ENCODE measurements at regions not wholly inside any gene's neighbourhood (a gene's known extent, or its start where the extent isn't known, plus 50 kb on each side); places are given as distances from the start of the nearest gene placed in this dataset.
"Not testable (repeated sequence)": the region's sequence is repeated elsewhere in the genome, so short reads cannot be mapped to it uniquely, and the experiment has no call there.

- H3K4me1 ChIP-seq, result peaks cover 2 to 12% of the 10 kb centered on the region in 2 donors
- no peaks in the 10 kb centered on the region for H3K9me3 ChIP-seq
- intact Hi-C loops (cut with DNase I), result no loop called here
- no peak overlapping the region for H3K4me3 ChIP-seq
- H3K36me3 ChIP-seq, result no peaks in the 10 kb centered on the region
- no peak for DNase-seq (ENCODE audit: low spot score in 2 of 2)
- H3K27ac ChIP-seq, result no peak overlapping the region
- H3K27me3 ChIP-seq, result no peaks in the 10 kb centered on the region
- TF ChIP-seq CTCF (IDR thresholded peaks at IDR 0.05), result no peak
Observed at GRCh38 chr2:240241572-240241971, 101.1 kb upstream of the OTOS start.

GRCh38 chr2:240243049-240243448, 102.6 kb upstream of the OTOS start:
- DNase-seq (ENCODE audit: low spot score in 2 of 2); intact Hi-C loops (cut with DNase I); H3K4me1 ChIP-seq; H3K27me3 ChIP-seq; H3K27ac ChIP-seq; H3K4me3 ChIP-seq; H3K36me3 ChIP-seq; H3K9me3 ChIP-seq: not testable (repeated sequence)

GRCh38 chr2:240244543-240244942, 104.1 kb upstream of the OTOS start:
- TF ChIP-seq CTCF (IDR thresholded peaks at IDR 0.05), result no peak
- no peak overlapping the region for H3K27ac ChIP-seq
- no peak for DNase-seq (ENCODE audit: low spot score in 2 of 2)
- intact Hi-C loops (cut with DNase I), result no loop called here
- H3K27me3 ChIP-seq, result no peaks in the 10 kb centered on the region
- no peak overlapping the region for H3K4me3 ChIP-seq
- H3K9me3 ChIP-seq, result no peaks in the 10 kb centered on the region
- H3K4me1 ChIP-seq, result no peaks in the 10 kb centered on the region
- no peaks in the 10 kb centered on the region for H3K36me3 ChIP-seq

GRCh38 chr2:240245184-240245583, 104.7 kb upstream of the OTOS start:
- no peaks in the 10 kb centered on the region for H3K36me3 ChIP-seq
- no peaks in the 10 kb centered on the region for H3K27me3 ChIP-seq
- no peaks in the 10 kb centered on the region for H3K4me1 ChIP-seq
- TF ChIP-seq CTCF (IDR thresholded peaks at IDR 0.05), result no peak
- no peak for DNase-seq (ENCODE audit: low spot score in 2 of 2)
- intact Hi-C loops (cut with DNase I), result no loop called here
- H3K4me3 ChIP-seq, result no peak overlapping the region
- no peaks in the 10 kb centered on the region for H3K9me3 ChIP-seq
- H3K27ac ChIP-seq, result no peak overlapping the region

- intact Hi-C loops (cut with DNase I), result no loop called here
Observed at GRCh38 chr2:240245706-240246105, 105.2 kb upstream of the OTOS start.

GRCh38 chr2:240246173-240246820, 105.8 kb upstream of the OTOS start:
- H3K27me3 ChIP-seq, result no peaks in the 10 kb centered on the region
- TF ChIP-seq CTCF (IDR thresholded peaks at IDR 0.05), result no peak
- H3K4me1 ChIP-seq, result peaks cover 6 to 11% of the 10 kb centered on the region in 2 donors
- intact Hi-C loops (cut with DNase I), result no loop called here
- DNase-seq (ENCODE audit: low spot score in 2 of 2), result no peak
- H3K9me3 ChIP-seq, result no peaks in the 10 kb centered on the region
- H3K36me3 ChIP-seq, result no peaks in the 10 kb centered on the region
- H3K27ac ChIP-seq, result no peak overlapping the region
- H3K4me3 ChIP-seq, result no peak overlapping the region

More at GRCh38 chr2:240245706-240246105, 105.2 kb upstream of the OTOS start:
- no peaks in the 10 kb centered on the region for H3K9me3 ChIP-seq
- no peak overlapping the region for H3K27ac ChIP-seq
- no peak overlapping the region for H3K4me3 ChIP-seq
- no peaks in the 10 kb centered on the region for H3K36me3 ChIP-seq
- no peak for DNase-seq (ENCODE audit: low spot score in 2 of 2)
- H3K27me3 ChIP-seq, result no peaks in the 10 kb centered on the region
- peak in 1 of 3 experiments; percentile 11 for TF ChIP-seq CTCF (IDR thresholded peaks at IDR 0.05)
- H3K4me1 ChIP-seq, result peaks cover 3 to 5% of the 10 kb centered on the region in 2 donors

Measured in ascending aorta (tissue), 2 donors.